NB4 (cell line): ENCODE measurements at regions not wholly inside any gene's neighbourhood (a gene's known extent, or its start where the extent isn't known, plus 50 kb on each side); places are given as distances from the start of the nearest gene placed in this dataset.

Source experiments
- DNase-seq: peaks from one replicate; pipeline ENCODE4 v3.0.0; 2010; ENCODE audit warnings: low read depth
- H3K4me3 ChIP-seq: one replicate; pipeline ENCODE4 v1.5.1; 2011; ENCODE audit warnings: mild to moderate bottlenecking, low read depth, low read length, moderate library complexity
- MYC ChIP-seq: IDR thresholded peaks from 2 replicates; pipeline ENCODE4 v1.6.1; 2011; ENCODE audit warnings: low read depth, low read length
- POLR2A ChIP-seq: IDR thresholded peaks from 2 replicates; pipeline ENCODE4 v1.6.1; 2011; ENCODE audit warnings: mild to moderate bottlenecking; ENCODE audit not compliant: insufficient read length; ENCODE audit errors: extremely low read depth
- TF ChIP-seq, protein P1 (sequence below): IDR thresholded peaks from 2 replicates; pipeline ENCODE4 v1.6.1; 2011; ENCODE audit warnings: low read depth, low read length
- TF ChIP-seq, protein P2 (sequence below): IDR thresholded peaks from one replicate; pipeline ENCODE4 v1.5.1; 2012; ENCODE audit warnings: low read depth, low read length

DNA sequence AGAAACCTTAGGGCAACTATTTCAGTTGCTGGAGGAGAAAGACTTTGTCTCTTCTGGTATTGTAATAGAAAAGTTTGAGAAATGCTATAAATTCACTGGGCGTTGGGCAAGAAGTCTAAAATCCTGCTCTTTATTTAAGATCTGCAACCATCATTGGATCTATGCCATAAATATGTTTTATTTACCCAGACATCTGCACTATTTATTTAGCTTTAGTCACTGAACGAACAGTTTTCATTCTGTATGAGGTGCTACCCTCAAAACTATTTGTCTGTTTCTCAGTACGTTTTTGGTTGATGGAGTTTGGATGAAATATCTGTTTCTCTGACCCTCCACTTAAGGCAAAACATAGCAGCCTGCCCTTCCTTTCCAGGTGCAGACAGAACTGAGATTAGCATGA lies 171.5 kb downstream of the SNX19 start:
- no peak overlapping the region for H3K4me3 ChIP-seq
- no peak for DNase-seq
- TF ChIP-seq, protein P1, sequence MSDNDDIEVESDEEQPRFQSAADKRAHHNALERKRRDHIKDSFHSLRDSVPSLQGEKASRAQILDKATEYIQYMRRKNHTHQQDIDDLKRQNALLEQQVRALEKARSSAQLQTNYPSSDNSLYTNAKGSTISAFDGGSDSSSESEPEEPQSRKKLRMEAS = no peak
- TF ChIP-seq, protein P2, sequence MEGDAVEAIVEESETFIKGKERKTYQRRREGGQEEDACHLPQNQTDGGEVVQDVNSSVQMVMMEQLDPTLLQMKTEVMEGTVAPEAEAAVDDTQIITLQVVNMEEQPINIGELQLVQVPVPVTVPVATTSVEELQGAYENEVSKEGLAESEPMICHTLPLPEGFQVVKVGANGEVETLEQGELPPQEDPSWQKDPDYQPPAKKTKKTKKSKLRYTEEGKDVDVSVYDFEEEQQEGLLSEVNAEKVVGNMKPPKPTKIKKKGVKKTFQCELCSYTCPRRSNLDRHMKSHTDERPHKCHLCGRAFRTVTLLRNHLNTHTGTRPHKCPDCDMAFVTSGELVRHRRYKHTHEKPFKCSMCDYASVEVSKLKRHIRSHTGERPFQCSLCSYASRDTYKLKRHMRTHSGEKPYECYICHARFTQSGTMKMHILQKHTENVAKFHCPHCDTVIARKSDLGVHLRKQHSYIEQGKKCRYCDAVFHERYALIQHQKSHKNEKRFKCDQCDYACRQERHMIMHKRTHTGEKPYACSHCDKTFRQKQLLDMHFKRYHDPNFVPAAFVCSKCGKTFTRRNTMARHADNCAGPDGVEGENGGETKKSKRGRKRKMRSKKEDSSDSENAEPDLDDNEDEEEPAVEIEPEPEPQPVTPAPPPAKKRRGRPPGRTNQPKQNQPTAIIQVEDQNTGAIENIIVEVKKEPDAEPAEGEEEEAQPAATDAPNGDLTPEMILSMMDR = no peak
- TF ChIP-seq MYC = no peak
- TF ChIP-seq POLR2A = no peak

GRCh38 chr11:130749216-130749615 lies 167.1 kb downstream of the SNX19 start:
- TF ChIP-seq, protein P1 = no peak
- TF ChIP-seq MYC (no peak), POLR2A (no peak)
- TF ChIP-seq, protein P2 = no peak

DNA sequence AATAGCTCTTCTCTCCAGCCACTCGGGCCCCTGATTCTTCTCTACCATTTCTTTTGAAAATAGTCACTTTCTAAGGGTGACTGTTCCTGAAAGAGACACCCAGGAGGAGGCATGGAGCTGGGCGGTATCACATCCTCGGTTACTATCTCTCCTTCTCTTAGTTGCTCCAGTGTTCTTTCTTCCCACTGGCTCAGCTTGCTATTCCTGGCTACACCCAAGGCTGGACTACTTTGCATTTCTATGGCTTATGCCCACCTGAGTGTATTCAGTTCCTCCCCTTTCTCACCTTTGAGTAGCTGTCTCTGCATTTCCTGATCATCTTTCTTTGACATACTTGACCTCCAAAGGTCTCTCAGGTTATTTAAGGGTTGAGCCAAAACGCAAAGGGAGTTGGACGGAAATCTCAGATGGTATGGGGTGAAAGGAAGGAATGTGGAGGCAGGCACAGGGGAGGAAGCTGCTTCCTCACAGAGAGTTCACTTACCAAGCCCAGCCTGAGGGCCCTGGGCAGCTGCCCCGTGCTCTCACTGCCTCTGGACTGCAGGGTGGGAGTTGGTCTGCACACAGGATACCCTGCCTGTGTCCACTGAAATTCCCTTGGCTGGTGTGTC lies 155.7 kb downstream of the SNX19 start:
- TF ChIP-seq POLR2A (no peak), MYC (no peak)
- TF ChIP-seq, protein P2 = no peak
- TF ChIP-seq, protein P1 = no peak
- DNase-seq = no peak
- H3K4me3 ChIP-seq = no peak overlapping the region

More at GRCh38 chr11:130749216-130749615, 167.1 kb downstream of the SNX19 start:
- no peak overlapping the region for H3K4me3 ChIP-seq
- no peak for DNase-seq

GRCh38 chr11:130761560-130762220 lies 154.6 kb downstream of the SNX19 start:
- no peak for DNase-seq
- TF ChIP-seq POLR2A (no peak), MYC (no peak)
- H3K4me3 ChIP-seq = no peak overlapping the region

GRCh38 chr11:130762638-130763037 lies 153.6 kb downstream of the SNX19 start:
- H3K4me3 ChIP-seq = no peak overlapping the region
- DNase-seq = no peak
- TF ChIP-seq, protein P2 = no peak
- TF ChIP-seq POLR2A (no peak), MYC (no peak)
- TF ChIP-seq, protein P1 = no peak

GRCh38 chr11:130763087-130763980 lies 152.9 kb downstream of the SNX19 start:
- TF ChIP-seq POLR2A (no peak), MYC (no peak)
- TF ChIP-seq, protein P2 = no peak
- TF ChIP-seq, protein P1 = no peak
- no peak overlapping the region for H3K4me3 ChIP-seq
- DNase-seq = no peak
